Transverse colon (tissue), 3 donors: ENCODE measurements at regions not wholly inside any gene's neighbourhood (a gene's known extent, or its start where the extent isn't known, plus 50 kb on each side); places are given as distances from the start of the nearest gene placed in this dataset.

Source experiments
- CTCF ChIP-seq, 5 experiments: fragments of 200-600 bp in 3 of 5; fragments of 450-650 bp in 2 of 5; sonication (generic) in 3 of 5; IDR thresholded peaks; 1 replicate in 2 of 5; 2 replicates in 3 of 5; pipeline ENCODE4 v1.5.1; 2016 to 2017; ENCODE audit warnings: antibody characterized with exemption in 5 of 5, inconsistent platforms in 3 of 5, mild to moderate bottlenecking in 2 of 5, moderate library complexity in 1 of 5
- POLR2A ChIP-seq: fragments of 450-650 bp; IDR thresholded peaks from one replicate; pipeline ENCODE4 v1.6.1; 2016; ENCODE audit warnings: antibody characterized with exemption, mild to moderate bottlenecking, moderate library complexity

GRCh38 chr21:35915030-35915429 is 145.3 kb downstream of the SETD4 start:
- no peak for TF ChIP-seq CTCF (IDR thresholded peaks at IDR 0.05)
- TF ChIP-seq POLR2A: no peak
